GM13976 (cell line): ENCODE measurements at regions not wholly inside any gene's neighbourhood (a gene's known extent, or its start where the extent isn't known, plus 50 kb on each side); places are given as distances from the start of the nearest gene placed in this dataset.

Source experiments
- DNase-seq: peaks from one replicate; pipeline ENCODE4 v3.0.0; 2012; ENCODE audit warnings: low spot score
- in situ Hi-C: fragments of 300-500 bp; cut with MboI; formaldehyde crosslinking; loops from one replicate; pipeline ENCODE4 v1.12.0; 2022; ENCODE audit warnings: low sequenced_read_pairs, mixed read lengths, inconsistent platforms; ENCODE audit not compliant: unreplicated experiment
- TF ChIP-seq, protein P1 (sequence below): IDR thresholded peaks from 2 replicates; pipeline ENCODE4 v1.5.1; 2012; ENCODE audit warnings: borderline replicate concordance, mild to moderate bottlenecking; ENCODE audit not compliant: insufficient read depth; ENCODE audit errors: extremely low read depth, missing control alignments, control extremely low read depth

DNA sequence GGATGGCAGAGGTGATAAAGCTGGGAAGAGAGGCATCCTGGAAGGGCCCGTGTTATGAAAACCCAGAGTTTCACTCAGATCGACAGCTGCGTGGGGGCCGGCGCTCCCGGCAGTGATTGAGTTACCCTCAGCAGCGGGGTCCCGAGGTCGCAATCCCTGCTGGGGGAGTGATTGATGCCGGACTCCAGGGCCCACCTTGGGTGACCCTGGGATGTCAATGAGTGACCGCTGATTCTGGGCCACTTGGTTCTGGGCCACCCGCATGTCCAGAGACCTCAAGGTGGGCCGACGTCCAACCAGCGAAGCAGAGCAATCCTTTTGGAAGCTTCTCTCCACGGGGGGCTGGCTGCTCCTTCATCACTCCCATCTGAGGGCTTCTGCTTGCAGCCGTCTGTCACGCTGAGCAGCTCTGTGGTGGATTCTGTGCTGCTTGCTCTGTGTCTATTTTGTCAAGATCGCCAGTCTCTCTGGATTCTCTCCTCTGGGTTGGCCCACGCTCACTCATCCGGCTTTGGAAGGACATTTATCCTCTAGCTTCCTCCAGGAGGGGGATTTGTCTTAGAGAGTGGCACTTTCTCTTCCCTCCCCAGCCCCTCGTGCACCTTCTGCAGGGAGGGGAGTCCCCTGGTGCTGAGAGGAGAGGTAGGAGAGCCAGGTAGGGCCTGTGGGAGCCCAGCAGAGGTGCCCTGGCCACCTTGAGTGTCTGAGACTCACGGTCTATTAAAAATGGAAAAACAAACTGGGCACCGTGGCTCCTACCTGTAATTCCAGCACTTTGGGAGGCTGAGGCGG is 110.9 kb upstream of the C1orf174 start:
- DNase-seq: no peak
- in situ Hi-C loops: no loop called here
- TF ChIP-seq, protein P1, sequence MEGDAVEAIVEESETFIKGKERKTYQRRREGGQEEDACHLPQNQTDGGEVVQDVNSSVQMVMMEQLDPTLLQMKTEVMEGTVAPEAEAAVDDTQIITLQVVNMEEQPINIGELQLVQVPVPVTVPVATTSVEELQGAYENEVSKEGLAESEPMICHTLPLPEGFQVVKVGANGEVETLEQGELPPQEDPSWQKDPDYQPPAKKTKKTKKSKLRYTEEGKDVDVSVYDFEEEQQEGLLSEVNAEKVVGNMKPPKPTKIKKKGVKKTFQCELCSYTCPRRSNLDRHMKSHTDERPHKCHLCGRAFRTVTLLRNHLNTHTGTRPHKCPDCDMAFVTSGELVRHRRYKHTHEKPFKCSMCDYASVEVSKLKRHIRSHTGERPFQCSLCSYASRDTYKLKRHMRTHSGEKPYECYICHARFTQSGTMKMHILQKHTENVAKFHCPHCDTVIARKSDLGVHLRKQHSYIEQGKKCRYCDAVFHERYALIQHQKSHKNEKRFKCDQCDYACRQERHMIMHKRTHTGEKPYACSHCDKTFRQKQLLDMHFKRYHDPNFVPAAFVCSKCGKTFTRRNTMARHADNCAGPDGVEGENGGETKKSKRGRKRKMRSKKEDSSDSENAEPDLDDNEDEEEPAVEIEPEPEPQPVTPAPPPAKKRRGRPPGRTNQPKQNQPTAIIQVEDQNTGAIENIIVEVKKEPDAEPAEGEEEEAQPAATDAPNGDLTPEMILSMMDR: no peak

DNA sequence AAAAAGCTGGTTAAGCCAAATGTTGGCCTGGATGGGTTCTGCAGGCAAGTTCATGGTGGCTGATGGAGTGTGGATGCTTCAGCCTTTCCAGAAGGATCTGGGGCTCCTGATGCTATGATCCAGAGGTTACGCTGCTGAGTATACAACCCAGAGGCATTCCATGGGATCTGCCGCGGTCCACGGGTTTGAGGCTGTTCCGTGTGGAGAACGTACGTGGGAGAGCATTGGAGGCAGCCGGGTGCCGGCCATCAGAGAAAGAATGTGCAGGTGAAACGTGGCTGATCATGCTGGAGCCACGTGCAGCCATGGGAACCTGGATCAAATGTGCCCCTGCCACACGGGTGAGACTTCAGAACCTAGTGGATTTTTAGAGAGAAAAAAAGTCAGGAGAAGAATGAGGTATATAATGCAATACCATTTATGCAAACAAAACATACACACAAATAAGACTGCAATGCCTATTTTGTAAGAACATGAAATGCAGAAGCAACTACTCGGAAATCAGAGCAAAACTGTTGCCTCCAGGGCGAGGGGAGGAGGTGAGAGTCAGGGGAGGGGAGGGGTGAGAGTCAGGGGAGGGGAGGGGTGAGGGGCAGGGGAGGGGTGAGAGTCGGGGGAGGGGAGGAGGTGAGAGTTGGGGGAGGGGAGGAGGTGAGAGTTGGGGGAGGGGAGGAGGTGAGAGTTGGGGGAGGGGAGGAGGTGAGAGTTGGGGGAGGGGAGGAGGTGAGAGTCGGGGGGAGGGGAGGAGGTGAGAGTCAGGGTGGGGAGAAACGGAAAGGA is 116.5 kb upstream of the C1orf174 start:
- no peak for DNase-seq
- TF ChIP-seq, protein P1: no peak
- in situ Hi-C loops: no loop called here

DNA sequence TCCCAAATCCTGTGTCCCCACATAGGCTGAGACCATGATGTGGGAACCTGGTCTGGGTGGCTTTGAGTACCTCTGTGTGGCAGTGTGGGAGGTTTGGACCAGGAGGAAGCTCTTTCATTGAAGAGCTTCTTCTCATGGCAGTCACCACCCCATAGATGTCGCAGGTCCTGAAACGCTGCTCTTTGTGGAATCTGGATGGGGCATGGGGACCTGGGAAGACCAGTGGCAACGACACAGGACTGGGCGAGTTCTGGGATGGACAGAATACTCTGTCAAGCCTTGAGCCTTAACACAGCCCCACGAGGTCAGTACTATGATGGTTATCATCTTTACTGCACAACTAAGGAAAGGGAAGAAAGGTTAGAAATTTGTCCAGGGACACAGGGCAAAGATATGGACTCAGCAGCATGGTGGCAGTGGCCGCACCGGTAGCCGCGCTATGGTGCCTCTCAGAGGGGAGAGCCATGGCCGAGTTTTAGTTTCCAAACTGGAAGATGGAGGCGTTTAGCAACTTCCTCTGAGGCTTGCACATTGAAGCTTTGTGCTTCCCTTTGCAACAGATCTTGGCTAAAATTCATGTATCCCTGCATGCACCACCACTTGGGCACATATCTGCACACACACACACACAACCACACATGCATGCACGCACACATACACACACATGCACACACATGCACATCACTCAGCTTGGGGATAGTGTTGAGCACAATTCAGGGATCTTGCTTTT is 117.7 kb upstream of the C1orf174 start:
- in situ Hi-C loops: no loop called here
- DNase-seq: no peak
- TF ChIP-seq, protein P1: no peak

DNA sequence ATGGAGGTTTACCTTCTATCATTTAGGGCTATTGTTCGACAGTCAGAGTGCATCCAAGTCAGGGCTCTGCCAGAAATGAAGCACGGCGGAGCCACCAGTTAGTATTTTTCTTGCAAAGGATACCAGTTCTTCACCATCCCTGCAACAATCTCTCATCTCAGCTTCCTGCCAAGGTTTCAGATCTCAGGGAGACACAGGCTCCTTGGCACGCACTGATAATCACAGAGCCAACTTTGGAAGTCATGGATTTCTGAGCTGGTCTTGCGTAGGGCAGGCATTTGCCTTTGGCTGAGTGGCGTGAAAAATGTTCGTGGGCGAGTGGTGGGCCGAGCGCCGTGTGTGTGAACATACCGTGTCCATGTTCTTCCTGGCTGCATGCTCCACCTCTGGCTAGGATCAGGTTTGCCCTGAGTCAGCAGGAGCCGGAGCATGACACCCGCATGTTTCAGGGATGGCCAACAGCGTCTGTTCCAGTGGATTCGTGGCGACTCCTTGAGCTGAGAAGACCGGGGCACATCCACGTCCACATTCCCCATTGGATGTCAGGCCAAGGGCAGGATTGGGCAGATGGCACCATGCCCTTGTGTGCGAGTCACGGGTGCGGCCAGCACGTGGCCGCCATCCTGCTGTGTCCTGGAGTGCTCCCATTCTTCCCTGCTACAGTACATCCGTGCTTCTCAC is 118.5 kb upstream of the C1orf174 start:
- TF ChIP-seq, protein P1: no peak
- in situ Hi-C loops: no loop called here
- no peak for DNase-seq

DNA sequence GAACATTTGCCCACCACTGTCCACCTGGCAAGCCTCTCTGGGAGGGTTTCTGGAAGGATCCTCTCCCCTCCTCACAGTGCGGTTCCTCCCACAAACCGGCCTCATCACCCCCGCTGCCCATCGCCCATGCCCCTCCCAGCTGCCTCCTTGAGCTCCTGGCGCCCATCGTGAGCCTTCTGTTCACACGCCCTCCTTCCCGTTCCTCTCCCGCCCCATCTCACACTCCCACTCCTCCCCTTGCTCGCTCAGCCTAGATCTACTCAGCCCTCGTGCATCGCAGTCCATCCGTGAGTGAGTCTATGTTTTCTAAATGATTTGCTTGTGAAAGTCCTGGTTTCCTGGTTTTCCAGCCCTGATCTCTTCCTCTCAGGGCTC is 119.1 kb upstream of the C1orf174 start:
- in situ Hi-C loops: no loop called here
- TF ChIP-seq, protein P1: no peak

More for the DNA sequence above, 119.1 kb upstream of the C1orf174 start:
- no peak for DNase-seq
